GM12874 (cell line): ENCODE measurements at regions not wholly inside any gene's neighbourhood (a gene's known extent, or its start where the extent isn't known, plus 50 kb on each side); places are given as distances from the start of the nearest gene placed in this dataset.

ENCODE experiments used
- CTCF ChIP-seq: IDR thresholded peaks from 2 replicates; pipeline ENCODE4 v1.5.1; 2011; ENCODE audit warnings: low read depth, mild to moderate bottlenecking, control low read depth, low read length, moderate library complexity; ENCODE audit not compliant: insufficient read depth

GRCh38 chr5:41574391-41574790, 64.0 kb upstream of the PLCXD3 start:
- no peak for TF ChIP-seq CTCF
